ENCODE measurements at regions not wholly inside any gene's neighbourhood (a gene's known extent, or its start where the extent isn't known, plus 50 kb on each side); places are given as distances from the start of the nearest gene placed in this dataset.

- TF ChIP-seq ZNF3 (CRISPR knock-in tag; IDR thresholded peaks at IDR 0.05) (no peak), E2F1 (CRISPR knock-in tag; IDR thresholded peaks at IDR 0.05) (no peak), IRF1 (CRISPR knock-in tag; IDR thresholded peaks at IDR 0.05; ENCODE audit: low read depth) (no peak), CTCF (CRISPR knock-in tag; IDR thresholded peaks at IDR 0.05) (no peak), FOSL2 (CRISPR knock-in tag; IDR thresholded peaks at IDR 0.05) (no peak)
Observed at GRCh38 chr22:34293324-34293723, 373.0 kb upstream of the LARGE1 start.

All from HepG2 (cell line).